CD4-positive, alpha-beta T cell treated with Interleukin-15 for 1 hour (primary cell): ENCODE measurements at regions not wholly inside any gene's neighbourhood (a gene's known extent, or its start where the extent isn't known, plus 50 kb on each side); places are given as distances from the start of the nearest gene placed in this dataset.
"Not testable (repeated sequence)": the region's sequence is repeated elsewhere in the genome, so short reads cannot be mapped to it uniquely, and the experiment has no call there.

Experiments
- DNase-seq: peaks from one replicate; pipeline ENCODE4 v3.0.0-alpha.2; 2020

GRCh38 chr10:20614911-20615310 is 282.2 kb downstream of the NEBL start:
- DNase-seq = no peak

- no peak for DNase-seq
Observed at GRCh38 chr10:20608503-20608902, 288.6 kb downstream of the NEBL start.

GRCh38 chr10:20606985-20607384 is 290.1 kb downstream of the NEBL start:
- DNase-seq = no peak

- no peak for DNase-seq
Observed at GRCh38 chr10:20601941-20602461, 295.1 kb downstream of the NEBL start.

- DNase-seq = no peak
Observed at GRCh38 chr10:20598590-20598989, 298.5 kb downstream of the NEBL start.

GRCh38 chr10:20596911-20597310 is 300.2 kb downstream of the NEBL start:
- DNase-seq = no peak

GRCh38 chr10:20596065-20596755 is 300.9 kb downstream of the NEBL start:
- no peak for DNase-seq

GRCh38 chr10:20593649-20594048 is 303.5 kb downstream of the NEBL start:
- no peak for DNase-seq

- DNase-seq = no peak
Observed at GRCh38 chr10:20582041-20582440, 315.1 kb downstream of the NEBL start.

GRCh38 chr10:20573924-20574323 is 323.2 kb downstream of the NEBL start:
- DNase-seq = no peak

GRCh38 chr10:20555990-20556389 is 341.1 kb downstream of the NEBL start:
- DNase-seq = not testable (repeated sequence)

GRCh38 chr10:20552382-20552781 is 344.7 kb downstream of the NEBL start:
- DNase-seq = no peak

- no peak for DNase-seq
Observed at GRCh38 chr10:20551761-20552160, 345.4 kb downstream of the NEBL start.

- DNase-seq = no peak
Observed at GRCh38 chr10:20535897-20536881, 360.9 kb downstream of the NEBL start.

GRCh38 chr10:20531241-20531883 is 365.7 kb downstream of the NEBL start:
- not testable (repeated sequence) for DNase-seq

- DNase-seq = no peak
Observed at GRCh38 chr10:20521186-20521585, 375.9 kb downstream of the NEBL start.

- no peak for DNase-seq
Observed at GRCh38 chr10:20515654-20516053, 381.5 kb downstream of the NEBL start.

- no peak for DNase-seq
Observed at GRCh38 chr10:20512631-20513030, 384.5 kb downstream of the NEBL start.

GRCh38 chr10:20508921-20509320 is 388.2 kb downstream of the NEBL start:
- DNase-seq = no peak

- DNase-seq = no peak
Observed at GRCh38 chr10:20502903-20503585, 394.1 kb downstream of the NEBL start.

- no peak for DNase-seq
Observed at GRCh38 chr10:20494474-20494873, 402.6 kb downstream of the NEBL start.

GRCh38 chr10:20492447-20492846 is 404.7 kb downstream of the NEBL start:
- no peak for DNase-seq

GRCh38 chr10:20489961-20490360 is 407.1 kb downstream of the NEBL start:
- no peak for DNase-seq
